ENCODE measurements at regions not wholly inside any gene's neighbourhood (a gene's known extent, or its start where the extent isn't known, plus 50 kb on each side); places are given as distances from the start of the nearest gene placed in this dataset.

DNA sequence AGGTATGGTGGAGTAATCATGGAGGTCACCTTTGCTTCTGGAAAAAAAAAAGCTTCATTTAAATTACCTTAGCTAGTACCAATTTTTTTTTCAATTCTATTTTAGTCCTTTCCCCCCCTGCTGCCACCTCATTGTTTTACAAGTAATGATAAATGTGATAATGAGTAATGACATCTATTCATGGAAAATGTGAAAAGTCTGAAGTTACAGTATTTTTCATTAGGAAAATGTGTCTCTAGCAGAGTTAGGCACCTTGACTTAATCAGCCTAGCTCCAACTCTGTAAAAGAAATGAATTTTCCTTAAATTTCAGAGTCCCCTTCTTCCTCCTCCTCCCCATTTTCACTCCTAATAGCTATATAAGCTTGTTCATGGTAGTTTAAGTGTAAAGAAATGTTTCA is 204.9 kb upstream of the USP25 start:
- TF ChIP-seq, protein P1, sequence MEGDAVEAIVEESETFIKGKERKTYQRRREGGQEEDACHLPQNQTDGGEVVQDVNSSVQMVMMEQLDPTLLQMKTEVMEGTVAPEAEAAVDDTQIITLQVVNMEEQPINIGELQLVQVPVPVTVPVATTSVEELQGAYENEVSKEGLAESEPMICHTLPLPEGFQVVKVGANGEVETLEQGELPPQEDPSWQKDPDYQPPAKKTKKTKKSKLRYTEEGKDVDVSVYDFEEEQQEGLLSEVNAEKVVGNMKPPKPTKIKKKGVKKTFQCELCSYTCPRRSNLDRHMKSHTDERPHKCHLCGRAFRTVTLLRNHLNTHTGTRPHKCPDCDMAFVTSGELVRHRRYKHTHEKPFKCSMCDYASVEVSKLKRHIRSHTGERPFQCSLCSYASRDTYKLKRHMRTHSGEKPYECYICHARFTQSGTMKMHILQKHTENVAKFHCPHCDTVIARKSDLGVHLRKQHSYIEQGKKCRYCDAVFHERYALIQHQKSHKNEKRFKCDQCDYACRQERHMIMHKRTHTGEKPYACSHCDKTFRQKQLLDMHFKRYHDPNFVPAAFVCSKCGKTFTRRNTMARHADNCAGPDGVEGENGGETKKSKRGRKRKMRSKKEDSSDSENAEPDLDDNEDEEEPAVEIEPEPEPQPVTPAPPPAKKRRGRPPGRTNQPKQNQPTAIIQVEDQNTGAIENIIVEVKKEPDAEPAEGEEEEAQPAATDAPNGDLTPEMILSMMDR (IDR thresholded peaks at IDR 0.05), result no peak
- TF ChIP-seq EZH2 (IDR thresholded peaks at IDR 0.05), result no peak
- TF ChIP-seq EZH2phosphoT487 (IDR thresholded peaks at IDR 0.05), result no peak

All from neural progenitor cell (in vitro differentiated cells).